OCI-LY3 (cell line): ENCODE measurements at regions not wholly inside any gene's neighbourhood (a gene's known extent, or its start where the extent isn't known, plus 50 kb on each side); places are given as distances from the start of the nearest gene placed in this dataset.

Experiments
- H2AFZ ChIP-seq: fragments of 200-600, 300-600 bp; shearing (Covaris generic); 2 replicates; pipeline ENCODE4 v1.6.0; 2014; ENCODE audit warnings: antibody characterized with exemption, low read depth, low read length
- H3K27ac ChIP-seq: fragments of 200-600, 300-600 bp; sonication (generic); 2 replicates; pipeline ENCODE4 v1.5.1; 2014; ENCODE audit warnings: mild to moderate bottlenecking, low read length, moderate library complexity, mixed read lengths
- H3K27me3 ChIP-seq: fragments of 200-600, 300-600 bp; sonication (generic); 2 replicates; pipeline ENCODE4 v1.6.1; 2014; ENCODE audit warnings: low read depth, low read length, mixed read lengths
- H3K36me3 ChIP-seq: fragments of 200-600, 300-600 bp; sonication (generic); replicated peaks from 2 replicates; pipeline ENCODE3; 2014; ENCODE audit warnings: low read depth, low read length, mixed read lengths
- H3K4me1 ChIP-seq: fragments of 300-600, 200-600 bp; sonication (generic); 2 replicates; pipeline ENCODE4 v1.6.1; 2014; ENCODE audit warnings: low read length, mixed read lengths
- H3K4me2 ChIP-seq: fragments of 200-600, 300-600 bp; sonication (generic); 2 replicates; pipeline ENCODE4 v1.6.1; 2014; ENCODE audit warnings: low read length, mixed read lengths
- H3K4me3 ChIP-seq: fragments of 300-600, 200-600 bp; sonication (generic); 2 replicates; pipeline ENCODE4 v1.5.1; 2014; ENCODE audit warnings: antibody characterized with exemption, mild to moderate bottlenecking, low read length, moderate library complexity
- H3K79me2 ChIP-seq: fragments of 300-600, 200-600 bp; shearing (Covaris generic); 2 replicates; pipeline ENCODE4 v1.6.1; 2014; ENCODE audit warnings: mild to moderate bottlenecking, low read length, mixed read lengths
- H3K9ac ChIP-seq: fragments of 300-600, 200-600 bp; shearing (Covaris generic); 2 replicates; pipeline ENCODE4 v1.6.0; 2014; ENCODE audit warnings: mild to moderate bottlenecking, low read length, moderate library complexity
- H3K9me3 ChIP-seq: fragments of 200-600, 300-600 bp; shearing (Covaris generic); 2 replicates; pipeline ENCODE4 v1.6.1; 2014; ENCODE audit warnings: low read length, mixed read lengths; ENCODE audit not compliant: insufficient read depth
- H4K20me1 ChIP-seq: fragments of 200-600, 300-600 bp; sonication (generic); 2 replicates; pipeline ENCODE4 v1.6.1; 2016; ENCODE audit warnings: low read length, mixed read lengths; ENCODE audit not compliant: insufficient read depth
- CTCF ChIP-seq: fragments of 200-600, 300-600 bp; sonication (generic); IDR thresholded peaks from 2 replicates; pipeline ENCODE4 v1.5.1; 2014; ENCODE audit warnings: antibody characterized with exemption, low read length, low read depth
- EZH2phosphoT487 ChIP-seq: fragments of 200-600 bp; shearing (Covaris generic); IDR thresholded peaks from 2 replicates; pipeline ENCODE4 v1.6.1; 2018; ENCODE audit warnings: antibody characterized with exemption, mixed run types, low read depth

- Histone ChIP-seq H3K27me3 (peaks cover 22% of the 10 kb centered on the region), H2AFZ (no peak overlapping the region), H3K9ac (no peak overlapping the region), H3K4me1 (peaks cover 12% of the 10 kb centered on the region), H3K79me2 (no peaks in the 10 kb centered on the region), H3K4me3 (no peak overlapping the region), H4K20me1 (no peaks in the 10 kb centered on the region), H3K36me3 (no peaks in the 10 kb centered on the region), H3K4me2 (no peak overlapping the region), H3K27ac (no peak overlapping the region), H3K9me3 (0 out of 2 replicates have a peak, but pooled peaks cover 6% of the 10 kb centered on the region)
- no peak for TF ChIP-seq CTCF
- no peak for TF ChIP-seq EZH2phosphoT487
Observed at GRCh38 chr20:43388268-43389002, 69.3 kb upstream of the SRSF6 start.

GRCh38 chr20:43387737-43388136 is 70.0 kb upstream of the SRSF6 start:
- no peak overlapping the region for H3K4me2 ChIP-seq
- no peaks in the 10 kb centered on the region for H3K79me2 ChIP-seq
- H3K9me3 ChIP-seq: 0 out of 2 replicates have a peak, but pooled peaks cover 6% of the 10 kb centered on the region
- H3K36me3 ChIP-seq: no peaks in the 10 kb centered on the region
- no peak overlapping the region for H3K27ac ChIP-seq
- H3K27me3 ChIP-seq: peaks cover 25% of the 10 kb centered on the region
- peaks cover 19% of the 10 kb centered on the region for H3K4me1 ChIP-seq
- H3K4me3 ChIP-seq: no peak overlapping the region
- H2AFZ ChIP-seq: no peak overlapping the region
- H4K20me1 ChIP-seq: no peaks in the 10 kb centered on the region
- no peak overlapping the region for H3K9ac ChIP-seq
- TF ChIP-seq EZH2phosphoT487: no peak
- no peak for TF ChIP-seq CTCF

DNA sequence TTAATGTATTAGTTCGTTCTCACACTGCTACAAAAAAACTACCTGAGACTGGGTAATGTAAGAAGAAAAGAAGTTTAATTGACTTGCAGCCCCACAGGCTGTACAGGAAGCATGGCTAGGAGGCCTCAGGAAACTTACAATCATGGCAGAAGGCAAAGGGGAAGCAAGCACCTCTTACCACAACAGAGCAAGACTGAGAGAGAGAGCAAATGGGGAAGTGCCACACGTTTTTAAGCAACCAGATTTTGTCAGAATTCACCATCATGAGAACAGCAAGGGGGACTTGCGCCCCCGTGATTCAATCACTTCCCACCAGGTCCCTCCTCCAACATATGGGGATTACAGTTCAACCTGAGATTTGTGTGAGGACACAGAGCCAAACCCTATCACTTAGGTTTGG is 70.8 kb upstream of the SRSF6 start:
- H3K4me3 ChIP-seq: no peak overlapping the region
- H3K27ac ChIP-seq: no peak overlapping the region
- H3K9ac ChIP-seq: no peak overlapping the region
- no peaks in the 10 kb centered on the region for H3K36me3 ChIP-seq
- TF ChIP-seq EZH2phosphoT487: no peak
- no peak for TF ChIP-seq CTCF
- H3K4me1 ChIP-seq: peaks cover 20% of the 10 kb centered on the region
- no peak overlapping the region for H2AFZ ChIP-seq
- no peaks in the 10 kb centered on the region for H4K20me1 ChIP-seq
- 0 out of 2 replicates have a peak, but pooled peaks cover 6% of the 10 kb centered on the region for H3K9me3 ChIP-seq
- H3K4me2 ChIP-seq: peak overlapping the region; percentile 20; the same call in 1 of the 2 replicates
- no peaks in the 10 kb centered on the region for H3K79me2 ChIP-seq
- H3K27me3 ChIP-seq: peaks cover 24% of the 10 kb centered on the region; the same call in 1 of the 2 replicates

- H3K27ac ChIP-seq: no peak overlapping the region
- 0 out of 2 replicates have a peak, but pooled peaks cover 6% of the 10 kb centered on the region for H3K9me3 ChIP-seq
- no peaks in the 10 kb centered on the region for H3K79me2 ChIP-seq
- no peak overlapping the region for H3K9ac ChIP-seq
- H2AFZ ChIP-seq: no peak overlapping the region
- no peak for TF ChIP-seq CTCF
- no peak for TF ChIP-seq EZH2phosphoT487
- H3K27me3 ChIP-seq: peaks cover 29% of the 10 kb centered on the region; the same call in 1 of the 2 replicates
- H4K20me1 ChIP-seq: no peaks in the 10 kb centered on the region
- H3K36me3 ChIP-seq: no peaks in the 10 kb centered on the region
- H3K4me2 ChIP-seq: no peak overlapping the region
- H3K4me1 ChIP-seq: peaks cover 20% of the 10 kb centered on the region
- H3K4me3 ChIP-seq: no peak overlapping the region
Observed at GRCh38 chr20:43385914-43386313, 71.8 kb upstream of the SRSF6 start.
